Upper lobe of left lung (tissue), 4 donors: ENCODE measurements at regions not wholly inside any gene's neighbourhood (a gene's known extent, or its start where the extent isn't known, plus 50 kb on each side); places are given as distances from the start of the nearest gene placed in this dataset.

Experiments
- EP300 ChIP-seq, 4 donors: sonication (generic); formaldehyde crosslinking; IDR thresholded peaks; one replicate each; pipeline ENCODE4 v1.5.1; 2017; ENCODE audit warnings: antibody characterized with exemption in 4 of 4, control low read depth in 2 of 4
- POLR2A ChIP-seq, 4 donors: fragments of 450-650 bp; IDR thresholded peaks; one replicate each; pipeline ENCODE4 v1.5.1; 2016 to 2017; ENCODE audit warnings: antibody characterized with exemption in 4 of 4, mild to moderate bottlenecking in 2 of 4
- TF ChIP-seq, protein P1 (sequence below), 6 experiments: fragments of 450-650 bp in 4 of 6; fragments of 200-600 bp in 2 of 6; sonication (generic) in 2 of 6; IDR thresholded peaks; one replicate each; pipeline ENCODE4 v1.5.1; 2016 to 2019; ENCODE audit warnings: antibody characterized with exemption in 6 of 6

DNA sequence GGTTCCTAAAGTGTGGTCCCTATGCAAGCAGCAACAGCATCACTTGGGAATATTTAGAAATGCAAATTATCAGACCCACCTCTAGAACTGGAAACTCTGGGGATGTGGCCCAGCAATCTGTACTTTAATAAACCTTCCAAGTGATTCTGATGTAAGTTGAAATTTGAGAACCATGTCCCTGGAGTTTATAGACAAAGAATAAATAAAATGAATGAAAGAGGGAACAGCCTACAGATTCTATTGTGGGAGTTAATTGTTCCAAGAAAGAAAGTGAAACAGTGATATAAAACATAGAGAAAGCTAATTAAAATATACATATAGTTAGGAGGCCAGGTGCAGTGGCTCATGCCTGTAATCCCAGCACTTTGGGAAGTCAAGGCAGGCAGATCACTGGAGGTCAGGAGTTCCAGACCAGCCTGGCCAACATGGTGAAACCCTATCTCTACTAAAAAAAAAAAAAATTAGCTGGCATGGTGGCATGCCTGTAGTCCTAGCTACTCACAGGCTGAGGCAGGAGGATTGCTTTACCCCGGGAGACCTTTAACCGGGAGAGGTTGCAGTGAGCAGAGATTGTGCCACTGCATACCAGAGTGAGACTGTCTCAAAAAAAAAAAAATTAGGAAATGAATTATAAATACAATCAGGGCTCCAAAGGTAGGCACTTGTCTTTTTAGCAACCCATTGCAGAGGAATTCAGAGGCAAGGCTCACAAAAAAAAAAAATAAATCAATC is 507.5 kb downstream of the NAV3 start:
- no peak for TF ChIP-seq EP300 (IDR thresholded peaks at IDR 0.05)
- TF ChIP-seq POLR2A (IDR thresholded peaks at IDR 0.05): no peak
- TF ChIP-seq, protein P1, sequence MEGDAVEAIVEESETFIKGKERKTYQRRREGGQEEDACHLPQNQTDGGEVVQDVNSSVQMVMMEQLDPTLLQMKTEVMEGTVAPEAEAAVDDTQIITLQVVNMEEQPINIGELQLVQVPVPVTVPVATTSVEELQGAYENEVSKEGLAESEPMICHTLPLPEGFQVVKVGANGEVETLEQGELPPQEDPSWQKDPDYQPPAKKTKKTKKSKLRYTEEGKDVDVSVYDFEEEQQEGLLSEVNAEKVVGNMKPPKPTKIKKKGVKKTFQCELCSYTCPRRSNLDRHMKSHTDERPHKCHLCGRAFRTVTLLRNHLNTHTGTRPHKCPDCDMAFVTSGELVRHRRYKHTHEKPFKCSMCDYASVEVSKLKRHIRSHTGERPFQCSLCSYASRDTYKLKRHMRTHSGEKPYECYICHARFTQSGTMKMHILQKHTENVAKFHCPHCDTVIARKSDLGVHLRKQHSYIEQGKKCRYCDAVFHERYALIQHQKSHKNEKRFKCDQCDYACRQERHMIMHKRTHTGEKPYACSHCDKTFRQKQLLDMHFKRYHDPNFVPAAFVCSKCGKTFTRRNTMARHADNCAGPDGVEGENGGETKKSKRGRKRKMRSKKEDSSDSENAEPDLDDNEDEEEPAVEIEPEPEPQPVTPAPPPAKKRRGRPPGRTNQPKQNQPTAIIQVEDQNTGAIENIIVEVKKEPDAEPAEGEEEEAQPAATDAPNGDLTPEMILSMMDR (IDR thresholded peaks at IDR 0.05): no peak
